ENCODE measurements at regions not wholly inside any gene's neighbourhood (a gene's known extent, or its start where the extent isn't known, plus 50 kb on each side); places are given as distances from the start of the nearest gene placed in this dataset.
A peak's percentile ranks its signal among the peaks of the same experiment; 100 is the strongest.
"Not testable (repeated sequence)": the region's sequence is repeated elsewhere in the genome, so short reads cannot be mapped to it uniquely, and the experiment has no call there.

GRCh38 chr11:103808252-103808651 lies 228.2 kb upstream of the DDI1 start:
- DNase-seq, result peak; percentile 29

- DNase-seq, result no peak
Observed at GRCh38 chr11:103811870-103812455, 224.5 kb upstream of the DDI1 start.

- DNase-seq, result no peak
Observed at GRCh38 chr11:103812680-103813079, 223.8 kb upstream of the DDI1 start.

- not testable (repeated sequence) for DNase-seq
Observed at GRCh38 chr11:103820345-103820744, 216.1 kb upstream of the DDI1 start.

GRCh38 chr11:103824116-103824515 lies 212.3 kb upstream of the DDI1 start:
- DNase-seq, result no peak

- no peak for DNase-seq
Observed at GRCh38 chr11:103825469-103825868, 211.0 kb upstream of the DDI1 start.

- DNase-seq, result no peak
Observed at GRCh38 chr11:103826856-103827255, 209.6 kb upstream of the DDI1 start.

- no peak for DNase-seq
Observed at GRCh38 chr11:103829596-103829995, 206.8 kb upstream of the DDI1 start.

- DNase-seq, result no peak
Observed at GRCh38 chr11:103830205-103830604, 206.2 kb upstream of the DDI1 start.

- no peak for DNase-seq
Observed at GRCh38 chr11:103832762-103833161, 203.7 kb upstream of the DDI1 start.

GRCh38 chr11:103842191-103842590 lies 194.2 kb upstream of the DDI1 start:
- DNase-seq, result no peak

- peak; percentile 79 for DNase-seq
Observed at GRCh38 chr11:103842795-103843194, 193.6 kb upstream of the DDI1 start.

GRCh38 chr11:103844327-103845215 lies 191.9 kb upstream of the DDI1 start:
- peak; percentile 46 for DNase-seq

- peak; percentile 36 for DNase-seq
Observed at GRCh38 chr11:103845331-103845730, 191.1 kb upstream of the DDI1 start.

GRCh38 chr11:103848686-103849085 lies 187.8 kb upstream of the DDI1 start:
- DNase-seq, result no peak

GRCh38 chr11:103849366-103849765 lies 187.1 kb upstream of the DDI1 start:
- DNase-seq, result no peak

GRCh38 chr11:103850419-103851165 lies 185.8 kb upstream of the DDI1 start:
- no peak for DNase-seq

GRCh38 chr11:103851166-103851651 lies 185.2 kb upstream of the DDI1 start:
- no peak for DNase-seq

Measured in NCI-H69 (cell line).